Stomach (tissue), 4 donors: ENCODE measurements at regions not wholly inside any gene's neighbourhood (a gene's known extent, or its start where the extent isn't known, plus 50 kb on each side); places are given as distances from the start of the nearest gene placed in this dataset.

Experiments
- CTCF ChIP-seq, 7 experiments: fragments of 450-650 bp in 4 of 7; fragments of 200-600 bp in 3 of 7; sonication (generic) in 3 of 7; IDR thresholded peaks; one replicate each; pipeline ENCODE4 v1.5.1; 2016 to 2019; ENCODE audit warnings: antibody characterized with exemption in 7 of 7, control low read depth in 2 of 7, mild to moderate bottlenecking in 1 of 7
- EP300 ChIP-seq: sonication (generic); formaldehyde crosslinking; IDR thresholded peaks from one replicate; pipeline ENCODE4 v1.6.1; 2017; ENCODE audit warnings: antibody characterized with exemption
- POLR2A ChIP-seq, 4 donors: fragments of 450-650 bp; IDR thresholded peaks; one replicate each; pipeline ENCODE4 v1.6.1; 2016; ENCODE audit warnings: antibody characterized with exemption in 4 of 4, control low read depth in 2 of 4, mild to moderate bottlenecking in 1 of 4, moderate library complexity in 1 of 4
- POLR2AphosphoS5 ChIP-seq, 3 donors: sonication (generic); formaldehyde crosslinking; IDR thresholded peaks; one replicate each; pipeline ENCODE4 v1.6.1; 2016; ENCODE audit warnings: antibody characterized with exemption in 3 of 3

GRCh38 chr4:156414406-156414805 lies 460.7 kb upstream of the CTSO start:
- TF ChIP-seq CTCF (IDR thresholded peaks at IDR 0.05) (no peak), POLR2A (IDR thresholded peaks at IDR 0.05) (no peak), EP300 (no peak), POLR2AphosphoS5 (IDR thresholded peaks at IDR 0.05) (no peak)
